GM18517 (cell line): ENCODE measurements at regions not wholly inside any gene's neighbourhood (a gene's known extent, or its start where the extent isn't known, plus 50 kb on each side); places are given as distances from the start of the nearest gene placed in this dataset.
"Not testable (repeated sequence)": the region's sequence is repeated elsewhere in the genome, so short reads cannot be mapped to it uniquely, and the experiment has no call there.

Source experiments
- ATAC-seq: cut with Tn5 transposase; IDR thresholded peaks from one replicate; pipeline ENCODE4 v1.9.1; 2021; ENCODE audit warnings: mild to moderate bottlenecking, moderate library complexity; ENCODE audit not compliant: unreplicated experiment

DNA sequence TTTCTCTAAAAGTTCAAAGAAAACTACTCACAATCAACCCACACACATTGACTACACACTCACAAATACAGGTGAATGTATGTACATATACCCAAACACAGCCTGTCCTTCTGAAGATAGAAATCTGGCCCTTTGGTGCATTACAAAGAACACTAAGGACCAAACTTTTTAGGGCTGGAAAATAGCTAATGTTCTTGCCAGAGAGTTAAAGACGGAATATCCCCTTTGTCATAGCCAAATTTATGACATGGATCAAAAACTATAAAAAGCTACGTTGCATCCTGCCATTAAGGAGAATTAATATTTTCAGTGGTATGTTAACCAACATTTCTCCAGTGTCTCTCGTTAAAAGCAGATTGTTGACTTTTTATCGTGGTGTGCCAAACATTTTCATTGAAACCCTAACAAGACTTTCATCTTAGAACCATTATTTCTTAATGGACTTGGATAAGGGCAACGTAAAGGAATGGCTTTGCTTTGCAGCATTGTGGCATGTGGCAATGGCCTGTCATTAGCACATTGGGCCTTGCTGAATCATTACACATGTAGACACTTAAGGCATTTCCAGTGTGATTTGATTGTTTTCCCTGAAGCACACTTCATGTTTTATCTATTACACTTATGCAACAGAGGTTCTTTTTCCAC, 150.9 kb upstream of the MEOX2 start:
- no peak for ATAC-seq

DNA sequence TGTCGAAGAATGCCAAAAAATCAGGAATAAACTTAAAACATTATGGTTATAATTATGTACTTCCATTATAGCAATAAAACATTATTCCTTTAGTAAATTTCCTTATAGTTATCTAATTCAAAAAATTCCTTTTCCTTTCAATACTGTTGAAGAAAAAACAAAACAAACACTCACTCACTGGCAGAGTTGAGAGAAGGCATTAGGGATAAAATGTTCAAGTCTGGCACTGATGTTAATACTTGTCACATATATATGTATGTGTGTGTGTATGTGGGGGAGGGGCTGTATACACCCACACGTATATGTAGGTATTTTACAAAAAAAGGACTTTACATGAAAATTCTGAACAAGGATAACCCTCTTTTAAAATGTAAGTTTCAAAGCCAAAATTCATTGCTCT, 150.2 kb upstream of the MEOX2 start:
- ATAC-seq, result no peak

DNA sequence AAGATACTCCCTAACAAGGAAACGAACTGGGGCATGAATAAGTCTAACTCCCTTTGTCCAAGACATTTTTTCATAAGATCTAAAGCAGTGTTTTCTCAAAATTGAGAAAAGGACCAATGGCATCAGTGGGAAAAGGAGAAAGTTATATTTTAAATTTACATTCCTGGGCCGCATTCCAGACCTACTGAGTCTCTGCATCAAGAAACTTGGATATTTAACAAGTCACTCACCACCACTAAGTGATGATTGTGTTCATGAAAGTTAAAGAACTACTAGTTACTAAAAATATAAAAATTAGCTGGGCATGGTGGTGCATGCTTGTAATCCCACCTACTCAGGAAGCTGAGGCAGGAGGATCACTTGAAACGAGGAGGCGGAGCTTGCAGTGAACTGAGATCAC, 149.6 kb upstream of the MEOX2 start:
- no peak for ATAC-seq

DNA sequence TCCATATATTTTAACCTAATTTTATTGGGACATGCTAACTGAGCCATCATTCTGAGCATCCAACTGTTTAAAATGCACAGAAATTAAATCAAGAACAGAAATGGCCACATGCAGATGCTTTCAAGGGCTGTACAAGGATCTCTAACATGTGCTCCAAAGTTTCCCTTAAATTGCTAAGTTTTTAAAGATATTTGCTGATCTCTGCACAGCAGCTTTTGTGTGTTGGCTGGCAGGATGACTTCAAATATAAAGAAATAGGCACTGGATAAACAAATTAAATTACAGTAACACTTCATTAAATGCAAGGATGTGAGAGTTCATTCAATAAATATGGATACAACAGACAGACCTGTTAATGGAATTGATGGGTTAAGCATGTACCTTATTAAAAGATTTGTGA, 148.0 kb upstream of the MEOX2 start:
- no peak for ATAC-seq

DNA sequence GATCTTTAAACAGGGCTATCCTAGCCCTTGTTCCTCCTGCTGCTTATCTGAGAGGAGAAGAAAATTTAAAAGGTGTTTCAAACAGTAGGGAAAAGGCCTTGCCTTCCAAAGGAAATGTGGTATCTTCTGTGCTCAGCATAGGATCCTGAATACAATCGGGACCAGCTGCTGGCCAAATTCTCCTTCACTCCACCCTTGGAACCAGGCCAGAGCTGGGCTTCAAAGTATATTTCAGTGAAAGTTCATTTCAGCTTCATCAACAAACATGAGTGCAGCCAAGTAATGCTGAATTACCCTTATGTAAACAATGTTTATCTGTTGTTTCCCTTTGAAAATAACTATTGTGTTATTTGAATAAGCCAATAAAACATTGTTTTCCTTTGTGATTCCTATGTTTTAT, 146.5 kb upstream of the MEOX2 start:
- ATAC-seq, result no peak

DNA sequence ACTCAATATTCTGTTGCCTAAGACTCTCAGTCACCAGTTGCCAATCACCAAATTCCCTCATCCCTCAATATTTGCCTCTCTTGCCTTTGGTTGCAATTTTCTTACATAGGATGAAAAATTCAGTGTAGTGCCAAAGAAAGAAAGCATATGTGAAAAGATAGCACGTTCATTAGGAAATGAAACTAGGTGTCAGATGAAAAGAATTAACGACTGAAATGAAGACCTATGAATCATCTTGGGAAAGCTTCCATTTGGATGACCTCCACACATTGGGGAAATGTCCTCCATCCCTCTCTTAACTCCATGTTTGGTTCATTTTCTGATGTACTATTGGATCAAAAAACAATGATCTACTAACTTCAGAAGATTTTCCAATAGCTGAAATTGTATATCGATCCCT, 145.1 kb upstream of the MEOX2 start:
- no peak for ATAC-seq

DNA sequence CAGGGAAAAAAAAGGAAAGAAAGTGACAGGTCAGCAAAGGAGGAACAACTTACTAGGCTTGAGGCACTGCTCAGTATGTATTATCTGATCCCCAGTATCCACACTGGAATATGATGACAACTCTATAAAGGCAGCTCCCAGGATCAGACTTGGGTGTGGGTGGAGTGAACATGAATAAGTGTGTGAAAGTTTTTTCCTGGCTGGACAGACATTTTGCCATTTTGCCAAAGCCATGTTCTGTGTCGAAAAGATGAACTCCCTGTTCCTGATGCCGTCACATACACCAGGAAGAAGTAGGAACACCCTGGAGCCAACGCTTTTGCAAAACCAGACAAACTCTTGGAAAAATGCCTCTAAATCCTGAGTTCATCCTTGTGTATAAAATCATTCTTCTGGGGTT, 143.2 kb upstream of the MEOX2 start:
- ATAC-seq, result no peak

DNA sequence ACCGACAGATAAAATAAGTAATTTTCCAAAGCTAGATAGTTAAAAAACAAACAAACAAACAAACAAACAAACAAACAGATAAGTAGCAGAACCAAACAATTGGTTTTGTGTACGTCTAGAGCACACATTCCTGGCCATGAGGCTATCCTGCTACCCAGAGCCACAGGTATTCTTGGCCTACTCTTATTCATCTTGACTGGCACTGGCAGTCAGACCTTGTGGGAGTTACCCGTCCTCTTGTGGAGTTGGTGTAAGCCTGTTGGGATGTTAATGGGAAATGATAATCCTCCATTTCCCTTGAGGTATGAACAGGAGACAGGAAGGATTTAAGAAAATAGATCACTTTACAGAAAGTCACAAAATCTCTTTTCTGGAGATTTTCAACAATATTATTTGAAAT, 142.4 kb upstream of the MEOX2 start:
- ATAC-seq, result no peak

DNA sequence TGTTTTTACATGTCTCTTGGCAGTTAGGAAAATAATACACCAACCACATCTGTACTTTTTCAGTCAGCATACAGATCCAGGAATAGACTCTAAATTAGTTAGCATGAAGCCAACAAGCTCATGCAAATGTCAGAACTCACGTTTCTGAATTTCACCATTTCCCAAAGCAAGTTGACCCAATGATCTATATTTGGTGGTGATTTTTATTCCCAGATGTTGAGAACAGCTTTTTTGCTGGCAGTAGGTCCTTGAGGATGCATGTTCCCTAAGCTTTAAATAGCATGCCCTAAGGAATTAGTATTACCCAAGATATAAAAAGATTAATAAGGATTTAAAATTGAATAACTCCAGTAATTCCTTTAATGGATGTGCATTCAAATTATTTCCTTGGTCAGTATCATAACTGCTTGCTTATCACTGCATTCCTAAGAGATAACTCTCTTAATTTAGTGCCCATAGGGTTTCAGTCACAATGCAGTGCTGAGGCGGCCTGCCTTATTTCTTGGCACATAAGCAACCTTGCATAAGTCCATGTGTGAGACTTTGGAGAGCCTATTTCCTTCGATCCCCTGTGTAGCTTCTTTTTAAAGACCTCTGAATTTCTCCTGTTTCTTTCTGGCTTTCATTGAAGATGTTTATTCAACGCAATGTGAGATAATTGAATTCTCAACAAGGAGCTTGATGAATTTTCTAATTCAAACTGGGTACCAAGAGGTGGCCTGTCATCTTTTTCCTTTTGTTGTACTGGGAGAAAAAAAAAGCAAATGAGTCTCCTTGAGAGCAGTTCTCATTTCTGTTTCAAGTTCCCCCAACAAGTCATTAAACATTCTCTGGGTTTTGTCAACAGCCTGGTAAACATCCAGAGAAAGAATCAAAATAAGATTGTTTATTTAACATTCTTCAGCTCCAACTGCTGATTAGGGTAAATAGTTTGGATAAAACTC, 135.3 kb upstream of the MEOX2 start:
- no peak for ATAC-seq

DNA sequence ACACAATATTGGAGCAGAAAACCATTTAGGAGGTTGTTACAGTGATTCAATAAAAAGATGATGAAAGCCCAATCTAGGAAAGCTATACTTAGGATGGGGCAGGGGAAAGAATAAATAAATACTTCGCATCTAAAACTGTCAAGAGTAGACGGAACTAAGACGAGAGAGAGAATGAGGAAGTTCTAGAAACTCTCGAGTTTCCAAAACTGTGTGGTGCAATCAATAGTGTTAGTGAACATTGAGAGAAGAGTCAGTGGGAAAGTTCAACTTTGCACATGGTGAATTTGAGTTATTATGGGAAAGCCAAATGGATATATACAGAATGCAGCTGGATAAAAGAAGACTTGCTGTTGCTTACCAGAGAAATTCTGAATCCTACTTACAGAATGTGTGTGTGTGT, 133.8 kb upstream of the MEOX2 start:
- no peak for ATAC-seq

DNA sequence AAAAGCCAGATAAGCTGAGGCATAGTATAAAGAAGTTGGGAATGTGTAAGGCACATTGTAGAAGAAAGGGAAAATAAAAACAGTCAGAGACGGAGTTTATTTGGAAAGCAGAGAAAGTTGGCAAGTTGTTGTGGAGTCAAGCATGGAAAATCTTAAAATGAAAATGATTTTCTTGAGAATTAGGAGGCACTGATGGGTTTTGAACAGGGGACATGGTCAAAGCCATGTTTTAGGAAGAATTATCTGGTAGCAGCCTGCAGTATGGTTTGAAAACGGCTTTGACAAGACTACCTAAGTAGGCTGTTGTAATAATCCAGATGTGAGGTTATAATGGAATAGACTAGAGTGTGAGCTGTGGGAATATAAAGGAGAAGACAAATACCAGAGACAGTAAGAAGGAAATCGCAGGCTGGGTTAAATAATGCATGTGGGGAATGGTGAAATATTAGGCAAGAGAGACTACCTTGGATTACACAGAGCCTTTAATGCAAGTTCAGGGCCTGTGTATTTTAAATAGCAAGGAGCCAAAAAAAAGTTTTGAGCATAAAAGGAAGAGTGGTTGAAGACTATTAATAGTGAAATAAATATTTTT, 130.4 kb upstream of the MEOX2 start:
- ATAC-seq, result no peak

DNA sequence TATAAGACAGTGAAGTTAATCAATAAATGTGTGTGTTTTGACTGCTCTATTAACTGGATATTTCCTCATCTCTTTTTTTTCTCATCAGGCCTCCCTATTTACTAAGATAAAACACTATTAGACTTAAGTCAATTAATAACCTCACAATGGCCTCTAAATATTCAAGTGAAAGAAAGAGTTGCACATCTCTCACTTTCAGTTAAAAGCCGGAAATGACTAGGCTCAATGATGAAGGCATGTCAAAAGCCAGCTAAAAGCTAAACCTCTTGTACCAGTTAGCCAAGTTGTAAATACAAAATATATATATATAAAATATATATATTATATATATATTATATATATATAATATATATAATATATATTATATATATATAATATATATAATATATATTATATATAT, 127.0 kb upstream of the MEOX2 start:
- ATAC-seq, result no peak

DNA sequence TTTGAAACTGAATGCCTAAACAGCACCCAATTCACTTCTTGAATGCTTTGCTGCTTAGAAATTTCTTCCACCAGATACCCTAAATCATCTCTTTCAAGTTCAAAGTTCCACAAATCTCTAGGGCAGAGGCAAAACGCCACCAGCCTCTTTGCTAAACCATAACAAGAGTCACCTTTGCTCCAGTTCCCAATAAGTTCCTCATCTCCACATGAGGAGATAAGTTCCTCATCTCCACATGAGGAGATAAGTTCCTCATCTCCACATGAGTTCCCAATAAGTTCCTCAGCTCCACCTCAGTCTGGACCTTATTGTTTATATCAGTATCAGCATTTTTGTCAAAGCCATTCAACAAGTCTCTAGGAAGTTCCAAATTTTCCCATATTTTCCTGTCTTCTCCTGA, 123.9 kb upstream of the MEOX2 start:
- not testable (repeated sequence) for ATAC-seq

DNA sequence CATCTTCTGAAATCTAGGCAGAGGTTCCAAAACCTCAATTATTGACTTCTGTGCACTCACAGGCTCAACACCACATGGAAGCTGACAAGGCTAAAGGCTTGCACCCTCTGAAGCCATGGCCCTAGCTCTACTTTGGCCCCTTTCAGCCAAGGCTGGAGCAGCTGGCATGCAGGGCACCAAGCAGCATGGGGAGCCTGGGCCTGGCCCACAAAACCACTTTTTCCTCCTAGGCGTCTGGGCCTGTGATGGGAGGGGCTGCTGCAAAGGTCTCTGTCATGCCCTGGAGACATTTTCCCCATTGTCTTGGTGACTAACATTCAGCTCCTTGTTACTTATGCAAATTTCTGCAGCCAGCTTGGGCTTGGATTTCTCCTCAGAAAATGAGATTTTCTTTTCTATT, 123.5 kb upstream of the MEOX2 start:
- ATAC-seq, result not testable (repeated sequence)

DNA sequence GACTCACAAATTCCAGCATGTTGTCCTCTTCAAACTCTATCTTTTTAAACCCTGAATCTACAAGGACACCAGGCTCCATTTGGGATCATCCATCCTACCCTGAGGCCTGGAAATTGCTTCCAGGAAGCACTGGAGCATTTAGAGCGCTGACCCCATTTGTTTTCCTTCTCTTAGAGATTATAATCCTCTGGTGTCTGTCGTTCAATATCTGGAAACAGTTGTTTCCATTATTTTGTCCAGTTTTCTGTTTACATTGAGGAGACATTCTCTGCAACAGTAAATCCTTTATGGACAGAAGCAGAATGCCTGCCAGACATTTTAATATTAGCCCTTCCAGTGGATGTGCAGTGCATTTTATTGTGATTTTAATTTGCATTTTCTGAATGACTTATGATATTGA, 119.4 kb upstream of the MEOX2 start:
- no peak for ATAC-seq

DNA sequence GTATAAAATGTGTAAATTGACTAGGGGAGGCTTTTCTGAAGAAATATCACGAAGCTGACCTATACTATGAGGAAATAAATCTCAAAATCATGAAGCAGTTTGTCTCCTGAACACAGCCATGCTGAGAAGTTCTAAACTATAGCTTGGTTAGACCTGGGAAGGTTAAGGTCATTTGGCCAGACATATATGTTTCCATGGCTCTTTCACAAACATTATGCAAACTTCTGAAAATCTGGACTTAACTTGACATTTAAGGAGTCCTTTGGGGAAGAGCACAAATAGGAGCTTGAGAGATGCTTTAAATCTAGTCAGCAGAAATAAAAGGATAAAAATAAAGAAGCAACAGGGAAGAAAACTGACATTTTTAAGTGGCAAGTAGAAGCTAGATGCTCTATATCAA, 115.9 kb upstream of the MEOX2 start:
- no peak for ATAC-seq

DNA sequence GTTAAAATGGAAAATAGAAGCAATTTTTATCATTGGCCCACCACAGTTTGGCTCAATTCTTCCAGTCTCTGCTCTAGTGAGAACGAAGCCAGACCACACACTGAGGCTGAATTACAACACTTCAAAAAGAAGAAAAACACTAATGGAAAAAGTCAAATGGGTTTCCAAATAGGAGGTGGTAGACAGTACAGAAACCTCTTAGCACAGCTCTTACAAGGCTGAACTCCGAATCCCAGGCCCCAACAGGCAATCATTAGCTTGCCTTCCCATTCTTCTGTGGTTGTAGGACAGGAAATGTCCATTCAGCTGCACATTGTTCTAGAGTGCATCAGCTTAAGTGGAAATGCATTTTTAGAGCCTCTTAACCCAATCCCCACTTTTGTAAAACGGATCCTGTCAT, 115.1 kb upstream of the MEOX2 start:
- ATAC-seq, result no peak

DNA sequence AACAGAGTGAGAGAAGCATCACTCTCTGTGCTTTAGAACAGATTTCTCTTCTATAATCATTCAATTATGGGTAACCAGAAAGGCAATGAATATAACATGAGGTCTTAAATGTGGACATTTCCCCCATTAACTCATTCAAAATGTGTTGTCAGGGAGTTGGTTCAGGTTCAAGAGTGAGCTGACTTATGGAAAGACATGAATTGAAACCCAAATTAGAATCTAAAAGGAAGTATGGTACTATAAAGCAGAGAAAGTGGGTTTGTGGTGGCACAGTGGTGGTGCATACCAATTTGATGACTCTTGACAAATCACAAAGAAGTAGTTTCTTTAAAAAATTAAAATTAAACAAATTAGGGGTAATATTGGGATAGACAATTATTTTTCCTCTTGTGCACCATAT, 114.6 kb upstream of the MEOX2 start:
- ATAC-seq, result no peak

DNA sequence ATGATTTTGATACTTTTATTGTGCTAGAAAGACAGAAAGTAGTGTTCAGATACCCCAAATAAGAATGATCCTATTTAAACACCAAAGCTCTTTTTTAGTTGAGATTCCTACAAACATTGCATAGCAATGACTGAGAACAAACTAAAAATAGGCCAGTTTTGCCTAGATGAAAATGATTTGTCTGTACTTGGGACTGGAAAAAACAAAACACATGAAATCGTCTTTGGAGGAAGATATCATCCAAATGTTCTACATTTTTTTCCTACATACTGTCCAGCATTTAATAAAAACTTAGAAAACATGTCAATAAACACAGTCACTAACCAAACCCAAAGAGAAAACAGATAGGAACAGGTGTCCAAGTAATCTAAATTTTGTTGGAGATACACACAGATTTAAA, 111.6 kb upstream of the MEOX2 start:
- no peak for ATAC-seq

DNA sequence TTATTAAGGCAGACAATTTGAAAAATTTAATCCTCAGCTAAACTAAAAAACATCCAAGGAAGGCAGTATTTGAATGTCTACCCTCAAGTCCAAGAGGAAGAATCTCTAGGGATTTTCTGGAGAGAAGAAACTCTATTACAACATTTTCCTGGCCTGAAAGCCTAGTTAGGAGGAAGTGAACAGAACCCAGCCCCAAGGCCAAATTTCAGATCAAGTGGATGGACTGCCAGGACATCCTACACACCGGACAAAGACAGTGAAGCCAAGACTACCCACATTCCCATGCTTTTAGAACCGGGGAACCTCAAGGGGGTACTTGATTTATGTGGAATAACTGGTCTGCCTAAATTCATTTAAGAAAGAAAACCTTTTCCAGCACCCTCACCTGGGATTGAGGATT, 108.9 kb upstream of the MEOX2 start:
- ATAC-seq, result no peak

DNA sequence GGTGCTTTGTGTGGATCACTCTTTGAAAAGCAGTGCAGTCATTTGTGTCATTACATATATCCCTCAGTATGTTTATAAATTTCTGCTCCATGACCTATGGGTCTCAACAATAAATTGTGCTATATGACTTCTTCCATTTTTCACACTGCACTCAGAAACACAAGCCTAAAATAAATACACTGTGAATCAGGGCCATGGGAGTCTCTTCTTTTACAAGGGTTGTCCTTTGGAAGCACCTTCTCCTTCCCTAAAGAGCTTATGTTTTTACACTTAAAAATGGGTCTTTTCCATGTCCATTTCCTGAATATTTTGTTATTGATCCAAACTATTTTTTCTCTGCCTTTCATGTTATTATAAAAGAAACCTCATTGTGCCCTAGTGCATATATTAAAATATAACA, 108.3 kb upstream of the MEOX2 start:
- ATAC-seq, result no peak

DNA sequence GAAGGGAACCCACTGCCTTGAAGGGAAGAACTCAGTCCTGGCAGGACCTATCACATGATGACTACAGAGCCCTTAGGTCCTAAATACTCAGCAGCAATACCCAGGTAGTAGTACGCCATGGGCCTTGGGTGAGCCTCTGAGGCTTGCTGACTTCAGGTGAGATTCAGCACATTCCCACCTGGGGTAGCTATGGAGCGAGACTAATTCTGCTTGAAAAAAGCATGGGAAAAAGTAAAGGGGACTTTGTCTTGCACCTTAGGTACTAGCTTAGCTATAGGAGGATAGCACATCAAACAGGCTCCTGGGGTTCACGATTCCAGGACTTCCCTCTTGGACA, 98.2 kb upstream of the MEOX2 start:
- no peak for ATAC-seq
